HepG2 (cell line): ENCODE measurements at regions not wholly inside any gene's neighbourhood (a gene's known extent, or its start where the extent isn't known, plus 50 kb on each side); places are given as distances from the start of the nearest gene placed in this dataset.

Experiments used
- ATAC-seq: fragments of 200-7000 bp; cut with Tn5 transposase; 3 replicates; pipeline ENCODE4 v1.9.1; 2020; ENCODE audit warnings: mild to moderate bottlenecking, moderate library complexity
- BruUV-seq: library from RNA; stranded (reverse); fragments of 400-500 nt; replicated peaks from 2 replicates; lab custom pipeline; 2021; lab: Mats Ljungman, UMichigan
- CTCF ChIA-PET: fragments of 300-600 bp; formaldehyde crosslinking; extraction: SDS; loops from one replicate; lab custom pipeline; 2021; ENCODE audit warnings: low total read pairs, inconsistent platforms, low intra/inter-chr PET ratio; lab: Yijun Ruan, JAX
- POLR2A ChIA-PET: fragments of 350-600 bp; sonication (Branson Sonifier 250); formaldehyde crosslinking; loops from one replicate; lab custom pipeline; 2020; ENCODE audit warnings: antibody characterized with exemption, inconsistent platforms; lab: Yijun Ruan, JAX
- DNase-seq: peaks from one replicate; pipeline ENCODE4 v3.0.0-alpha.2; 2015; ENCODE audit warnings: low spot score
- FAIRE-seq: peaks from 3 replicates; lab custom pipeline; 2011; peaks lifted over from hg19 to GRCh38; lab: Jason Lieb, UNC
- H2AFZ ChIP-seq: one replicate; pipeline ENCODE4 v1.6.1; 2011; ENCODE audit warnings: low read length, inconsistent platforms
- H3K27ac ChIP-seq: fragments of 300-600 bp; 3 replicates; pipeline ENCODE4 v1.8.0; 2011; ENCODE audit warnings: mixed run types, mild to moderate bottlenecking, mixed read lengths, low read length, inconsistent platforms; ENCODE audit not compliant: insufficient read depth; ENCODE audit errors: extremely low read length
- H3K27me3 ChIP-seq, 2 experiments: fragments of 200-600 bp in 1 of 2; 2 replicates in 1 of 2; 3 replicates in 1 of 2; pipeline versions ENCODE4 v1.6.0 to v1.8.0; 2011; ENCODE audit warnings: low read length in 2 of 2, mild to moderate bottlenecking in 2 of 2, moderate library complexity in 2 of 2, inconsistent platforms in 1 of 2; ENCODE audit not compliant: insufficient read depth in 2 of 2, control insufficient read depth in 1 of 2
- H3K36me3 ChIP-seq, 2 experiments: fragments of 200-600 bp in 1 of 2; replicated peaks in 1 of 2; 2 replicates in 1 of 2; 3 replicates in 1 of 2; pipeline versions ENCODE4 v1.5.1 to v1.8.0; 2011; ENCODE audit warnings: low read length in 2 of 2, inconsistent platforms in 1 of 2; ENCODE audit not compliant: insufficient read depth in 2 of 2, control insufficient read depth in 1 of 2
- H3K4me1 ChIP-seq: 2 replicates; pipeline ENCODE4 v1.5.1; 2012; ENCODE audit warnings: low read length, inconsistent platforms; ENCODE audit not compliant: insufficient read depth
- H3K4me2 ChIP-seq: 2 replicates; pipeline ENCODE4 v1.6.0; 2011; ENCODE audit warnings: low read depth, low read length, inconsistent platforms
- H3K4me3 ChIP-seq, 3 experiments: fragments of 200-600 bp in 1 of 3; sonication (generic), shearing (Covaris generic) in 1 of 3; replicated peaks in 1 of 3; 2 replicates each; pipeline ENCODE4 v1.5.1; 2011 to 2016; ENCODE audit warnings: low read length in 3 of 3, inconsistent platforms in 2 of 3, low read depth in 2 of 3, mild to moderate bottlenecking in 2 of 3, control low read depth in 1 of 3, mixed read lengths in 1 of 3; ENCODE audit not compliant: insufficient read depth in 1 of 3
- H3K79me2 ChIP-seq: one replicate; pipeline ENCODE4 v1.6.1; 2011; ENCODE audit warnings: low read length, inconsistent platforms; ENCODE audit not compliant: insufficient read depth
- H3K9ac ChIP-seq: 2 replicates; pipeline ENCODE4 v1.6.0; 2011; ENCODE audit warnings: mild to moderate bottlenecking, low read depth, low read length, inconsistent platforms; ENCODE audit not compliant: insufficient read depth
- H3K9me3 ChIP-seq: 2 replicates; pipeline ENCODE4 v1.5.1; 2012; ENCODE audit warnings: mild to moderate bottlenecking, low read length
- H4K20me1 ChIP-seq: 2 replicates; pipeline ENCODE4 v1.6.0; 2011; ENCODE audit warnings: inconsistent platforms, mild to moderate bottlenecking, low read length, moderate library complexity; ENCODE audit not compliant: insufficient read depth
- KLF6 ChIP-seq: IDR thresholded peaks from 2 replicates; pipeline ENCODE4 v1.8.0; 2016; ENCODE audit warnings: missing biosample characterization, missing genetic modification reagents
- ZNF253 ChIP-seq: sonication (generic); formaldehyde crosslinking; IDR thresholded peaks from 2 replicates; pipeline ENCODE4 v1.8.0; 2022; ENCODE audit warnings: mild to moderate bottlenecking, missing genetic modification reagents, borderline replicate concordance
- ZNF33A ChIP-seq: sonication (generic); formaldehyde crosslinking; IDR thresholded peaks from 2 replicates; pipeline ENCODE4 v1.5.1; 2020; ENCODE audit warnings: missing genetic modification reagents, mild to moderate bottlenecking, moderate library complexity, borderline replicate concordance
- ZNF383 ChIP-seq: sonication (generic); formaldehyde crosslinking; IDR thresholded peaks from 2 replicates; pipeline ENCODE4 v1.4.0; 2020; ENCODE audit warnings: missing genetic modification reagents, mild to moderate bottlenecking, borderline replicate concordance
- WGBS: methylation state at CpG from one replicate; pipeline ENCODE4 v1.1.6; 2017; ENCODE audit warnings: low lambda C conversion rate; 5-methylcytosine and 5-hydroxymethylcytosine counted together
- in situ Hi-C: cut with HindIII; loops from 2 replicates; pipeline ENCODE4 v1.10.0; 2017; ENCODE audit warnings: low pct_unique_long_range_greater_than_20kb; ENCODE audit not compliant: extremely low pct_ligation_motif_present
- intact Hi-C: fragments of 100-400 bp; cut with micrococcal nuclease; formaldehyde crosslinking; loops from one replicate; pipeline ENCODE4 v1.10.0; 2022; ENCODE audit not compliant: unreplicated experiment
- TF ChIP-seq, protein P1 (sequence below): sonication (generic); formaldehyde crosslinking; IDR thresholded peaks from 2 replicates; pipeline ENCODE4 v1.9.0; 2021; ENCODE audit warnings: missing genetic modification reagents, borderline replicate concordance
- TF ChIP-seq, protein P2 (sequence below): sonication (generic); formaldehyde crosslinking; IDR thresholded peaks from 2 replicates; pipeline ENCODE4 v1.8.0; 2022; ENCODE audit warnings: mild to moderate bottlenecking, missing genetic modification reagents, moderate library complexity

DNA sequence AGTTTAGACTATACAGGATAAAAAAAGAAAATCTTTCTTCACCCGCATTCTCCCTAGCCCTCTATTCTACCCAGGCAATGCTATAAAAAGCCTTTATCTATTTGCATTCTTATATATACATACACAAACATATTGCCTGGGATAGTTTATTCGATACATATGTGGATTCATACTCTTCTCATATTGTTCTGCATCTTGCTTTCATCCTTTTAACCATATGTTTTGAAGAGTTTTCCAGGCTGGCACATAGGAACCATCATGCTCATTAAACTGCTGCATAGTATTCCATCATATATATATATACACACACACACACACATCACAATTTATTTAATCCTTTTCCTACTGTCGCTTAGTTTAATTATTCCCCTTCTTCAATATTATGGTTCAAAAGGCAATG is 461.2 kb downstream of the NTRK2 start:
- H3K9me3 ChIP-seq: no peaks in the 10 kb centered on the region
- intact Hi-C loops: no loop called here
- no peak overlapping the region for H3K27ac ChIP-seq
- DNase-seq: no peak
- FAIRE-seq: no peak
- no peaks in the 10 kb centered on the region for H4K20me1 ChIP-seq
- H3K4me3 ChIP-seq: no peak overlapping the region
- BruUV-seq: no TSS peak
- no peak for ATAC-seq
- TF ChIP-seq, protein P1, sequence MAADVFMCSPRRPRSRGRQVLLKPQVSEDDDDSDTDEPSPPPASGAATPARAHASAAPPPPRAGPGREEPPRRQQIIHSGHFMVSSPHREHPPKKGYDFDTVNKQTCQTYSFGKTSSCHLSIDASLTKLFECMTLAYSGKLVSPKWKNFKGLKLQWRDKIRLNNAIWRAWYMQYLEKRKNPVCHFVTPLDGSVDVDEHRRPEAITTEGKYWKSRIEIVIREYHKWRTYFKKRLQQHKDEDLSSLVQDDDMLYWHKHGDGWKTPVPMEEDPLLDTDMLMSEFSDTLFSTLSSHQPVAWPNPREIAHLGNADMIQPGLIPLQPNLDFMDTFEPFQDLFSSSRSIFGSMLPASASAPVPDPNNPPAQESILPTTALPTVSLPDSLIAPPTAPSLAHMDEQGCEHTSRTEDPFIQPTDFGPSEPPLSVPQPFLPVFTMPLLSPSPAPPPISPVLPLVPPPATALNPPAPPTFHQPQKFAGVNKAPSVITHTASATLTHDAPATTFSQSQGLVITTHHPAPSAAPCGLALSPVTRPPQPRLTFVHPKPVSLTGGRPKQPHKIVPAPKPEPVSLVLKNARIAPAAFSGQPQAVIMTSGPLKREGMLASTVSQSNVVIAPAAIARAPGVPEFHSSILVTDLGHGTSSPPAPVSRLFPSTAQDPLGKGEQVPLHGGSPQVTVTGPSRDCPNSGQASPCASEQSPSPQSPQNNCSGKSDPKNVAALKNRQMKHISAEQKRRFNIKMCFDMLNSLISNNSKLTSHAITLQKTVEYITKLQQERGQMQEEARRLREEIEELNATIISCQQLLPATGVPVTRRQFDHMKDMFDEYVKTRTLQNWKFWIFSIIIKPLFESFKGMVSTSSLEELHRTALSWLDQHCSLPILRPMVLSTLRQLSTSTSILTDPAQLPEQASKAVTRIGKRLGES: no peak
- TF ChIP-seq, protein P2, sequence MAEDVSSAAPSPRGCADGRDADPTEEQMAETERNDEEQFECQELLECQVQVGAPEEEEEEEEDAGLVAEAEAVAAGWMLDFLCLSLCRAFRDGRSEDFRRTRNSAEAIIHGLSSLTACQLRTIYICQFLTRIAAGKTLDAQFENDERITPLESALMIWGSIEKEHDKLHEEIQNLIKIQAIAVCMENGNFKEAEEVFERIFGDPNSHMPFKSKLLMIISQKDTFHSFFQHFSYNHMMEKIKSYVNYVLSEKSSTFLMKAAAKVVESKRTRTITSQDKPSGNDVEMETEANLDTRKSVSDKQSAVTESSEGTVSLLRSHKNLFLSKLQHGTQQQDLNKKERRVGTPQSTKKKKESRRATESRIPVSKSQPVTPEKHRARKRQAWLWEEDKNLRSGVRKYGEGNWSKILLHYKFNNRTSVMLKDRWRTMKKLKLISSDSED (CRISPR knock-in tag): no peak
- no peak for TF ChIP-seq ZNF33A (CRISPR knock-in tag)
- no peak for TF ChIP-seq KLF6
- no peak for TF ChIP-seq ZNF253 (CRISPR knock-in tag)
- TF ChIP-seq ZNF383 (CRISPR knock-in tag): no peak
- ChIA-PET POLR2A (no interaction called here), CTCF (no interaction called here)
- WGBS: 40% methylated on average over 3 of the region's 3 CpGs
- in situ Hi-C loops: no loop called here
- no peaks in the 10 kb centered on the region for H3K36me3 ChIP-seq
- no peaks in the 10 kb centered on the region for H3K4me1 ChIP-seq
- no peak overlapping the region for H3K9ac ChIP-seq
- H3K79me2 ChIP-seq: no peaks in the 10 kb centered on the region
- no peak overlapping the region for H3K4me2 ChIP-seq
- H2AFZ ChIP-seq: no peak overlapping the region
- H3K27me3 ChIP-seq: no peaks in the 10 kb centered on the region
